Astrocyte (in vitro differentiated cells and primary cell): ENCODE measurements at regions not wholly inside any gene's neighbourhood (a gene's known extent, or its start where the extent isn't known, plus 50 kb on each side); places are given as distances from the start of the nearest gene placed in this dataset.

ENCODE experiments used
- DNase-seq: peaks from one replicate; pipeline ENCODE4 v3.0.0-alpha.2; 2010; ENCODE audit warnings: low read depth
- FAIRE-seq: peaks from 2 replicates; lab custom pipeline; 2011; peaks lifted over from hg19 to GRCh38; lab: Jason Lieb, UNC
- H2AFZ ChIP-seq: 2 replicates; pipeline ENCODE4 v1.6.0; 2012; ENCODE audit warnings: low read depth, low read length, inconsistent platforms
- H3K27ac ChIP-seq: 2 replicates; pipeline ENCODE4 v1.5.1; 2011; ENCODE audit warnings: low read depth, low read length, inconsistent platforms
- H3K27me3 ChIP-seq: 2 replicates; pipeline ENCODE4 v1.6.0; 2011; ENCODE audit warnings: low read length, inconsistent platforms; ENCODE audit not compliant: insufficient read depth
- H3K36me3 ChIP-seq: 2 replicates; pipeline ENCODE4 v1.5.1; 2011; ENCODE audit warnings: low read length, inconsistent platforms; ENCODE audit not compliant: insufficient read depth
- H3K4me1 ChIP-seq: 2 replicates; pipeline ENCODE4 v1.5.1; 2011; ENCODE audit warnings: low read length, inconsistent platforms; ENCODE audit not compliant: insufficient read depth
- H3K4me2 ChIP-seq: 2 replicates; pipeline ENCODE4 v1.6.0; 2012; ENCODE audit warnings: low read length, inconsistent platforms
- H3K4me3 ChIP-seq: 2 replicates; pipeline ENCODE4 v1.5.1; 2011; ENCODE audit warnings: low read depth, mild to moderate bottlenecking, low read length, inconsistent platforms; ENCODE audit not compliant: insufficient read depth
- H3K79me2 ChIP-seq: 2 replicates; pipeline ENCODE4 v1.6.0; 2012; ENCODE audit warnings: mild to moderate bottlenecking, low read length, inconsistent platforms; ENCODE audit not compliant: insufficient read depth
- H3K9ac ChIP-seq: 2 replicates; pipeline ENCODE4 v1.6.0; 2012; ENCODE audit warnings: mild to moderate bottlenecking, low read length, inconsistent platforms
- H3K9me3 ChIP-seq: 2 replicates; pipeline ENCODE4 v1.5.1; 2012; ENCODE audit warnings: low read depth, mild to moderate bottlenecking, low read length, inconsistent platforms; ENCODE audit not compliant: insufficient read depth
- H4K20me1 ChIP-seq: 2 replicates; pipeline ENCODE4 v1.6.0; 2012; ENCODE audit warnings: low read length, inconsistent platforms; ENCODE audit not compliant: insufficient read depth
- H3K27ac Mint-ChIP-seq: one replicate; pipeline ENCODE4 v1.8.0; 2021; ENCODE audit warnings: mild to moderate bottlenecking, mixed read lengths; ENCODE audit not compliant: unreplicated experiment
- H3K27me3 Mint-ChIP-seq: one replicate; pipeline ENCODE4 v1.8.0; 2021; ENCODE audit warnings: low read depth, mixed read lengths; ENCODE audit not compliant: unreplicated experiment
- H3K36me3 Mint-ChIP-seq: one replicate; pipeline ENCODE4 v1.8.0; 2021; ENCODE audit warnings: low read depth, mixed read lengths; ENCODE audit not compliant: unreplicated experiment
- H3K4me1 Mint-ChIP-seq: one replicate; pipeline ENCODE4 v1.8.0; 2021; ENCODE audit warnings: low read depth, mixed read lengths; ENCODE audit not compliant: unreplicated experiment
- H3K4me3 Mint-ChIP-seq: one replicate; pipeline ENCODE4 v1.8.0; 2021; ENCODE audit warnings: mild to moderate bottlenecking, moderate library complexity, mixed read lengths; ENCODE audit not compliant: unreplicated experiment
- H3K9me3 Mint-ChIP-seq: one replicate; pipeline ENCODE4 v1.8.0; 2021; ENCODE audit warnings: mild to moderate bottlenecking, mixed read lengths; ENCODE audit not compliant: unreplicated experiment
- EZH2 ChIP-seq: IDR thresholded peaks from 2 replicates; pipeline ENCODE4 v1.6.1; 2012; ENCODE audit warnings: mild to moderate bottlenecking, low read length, inconsistent platforms; ENCODE audit not compliant: insufficient read depth
- TF ChIP-seq, protein P1 (sequence below): IDR thresholded peaks from 2 replicates; pipeline ENCODE4 v1.5.1; 2011; ENCODE audit warnings: low read depth, mild to moderate bottlenecking, inconsistent platforms, low read length, moderate library complexity; ENCODE audit not compliant: insufficient read depth

DNA sequence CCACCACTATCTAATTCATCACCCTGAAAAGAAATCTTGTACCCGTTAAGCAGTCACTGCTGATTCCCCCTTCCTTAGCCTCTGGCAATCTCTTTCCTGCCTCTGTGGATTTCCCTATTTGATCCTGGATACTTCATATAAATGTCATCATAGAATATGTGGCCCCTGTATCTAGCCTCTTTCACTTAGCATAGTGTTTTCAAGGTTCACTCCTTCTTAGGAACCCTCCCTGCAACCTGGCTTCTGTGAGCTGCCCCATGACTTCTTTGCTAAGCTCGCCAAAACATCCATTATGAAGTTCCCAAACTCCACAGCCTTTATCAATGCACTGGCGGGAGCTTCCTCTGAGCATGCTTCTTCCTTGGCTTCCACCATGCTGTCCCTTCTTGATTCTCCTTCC lies 70.8 kb upstream of the PDZD8 start:
- peaks cover 18% of the 10 kb centered on the region for H3K27me3 Mint-ChIP-seq
- H3K27ac ChIP-seq = no peak overlapping the region

DNA sequence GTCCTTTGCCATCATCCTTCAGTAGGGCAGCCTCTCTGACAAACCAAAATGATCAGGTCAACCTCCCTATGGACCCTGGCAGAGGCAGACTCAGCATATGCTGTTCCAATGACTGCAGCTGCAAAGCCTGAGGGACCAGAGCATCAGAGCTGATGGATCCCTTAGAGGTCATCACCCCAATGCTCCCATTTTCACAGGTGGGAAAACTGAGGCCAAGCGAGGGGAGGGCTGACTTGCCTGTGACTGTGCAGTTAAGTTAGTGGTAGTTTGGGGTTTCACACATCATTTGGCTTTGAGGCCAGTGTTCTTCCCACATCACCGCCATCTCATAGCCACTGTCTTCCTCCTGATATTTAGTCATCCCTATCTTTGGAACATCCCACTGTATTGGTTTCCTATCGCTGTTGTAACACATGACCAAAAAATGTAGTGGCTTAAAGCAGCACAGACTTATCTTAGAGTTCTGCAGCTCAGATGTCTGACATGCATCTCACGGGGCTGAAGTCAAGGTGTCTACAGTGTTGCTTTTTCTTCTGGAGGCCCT lies 69.3 kb upstream of the PDZD8 start:
- H3K36me3 ChIP-seq = no peaks in the 10 kb centered on the region
- no peaks in the 10 kb centered on the region for H3K79me2 ChIP-seq
- no peaks in the 10 kb centered on the region for H4K20me1 ChIP-seq
- H3K4me2 ChIP-seq = no peak overlapping the region
- no peaks in the 10 kb centered on the region for H3K9me3 ChIP-seq
- H3K4me3 Mint-ChIP-seq = no peak overlapping the region
- no peak for TF ChIP-seq EZH2
- TF ChIP-seq, protein P1, sequence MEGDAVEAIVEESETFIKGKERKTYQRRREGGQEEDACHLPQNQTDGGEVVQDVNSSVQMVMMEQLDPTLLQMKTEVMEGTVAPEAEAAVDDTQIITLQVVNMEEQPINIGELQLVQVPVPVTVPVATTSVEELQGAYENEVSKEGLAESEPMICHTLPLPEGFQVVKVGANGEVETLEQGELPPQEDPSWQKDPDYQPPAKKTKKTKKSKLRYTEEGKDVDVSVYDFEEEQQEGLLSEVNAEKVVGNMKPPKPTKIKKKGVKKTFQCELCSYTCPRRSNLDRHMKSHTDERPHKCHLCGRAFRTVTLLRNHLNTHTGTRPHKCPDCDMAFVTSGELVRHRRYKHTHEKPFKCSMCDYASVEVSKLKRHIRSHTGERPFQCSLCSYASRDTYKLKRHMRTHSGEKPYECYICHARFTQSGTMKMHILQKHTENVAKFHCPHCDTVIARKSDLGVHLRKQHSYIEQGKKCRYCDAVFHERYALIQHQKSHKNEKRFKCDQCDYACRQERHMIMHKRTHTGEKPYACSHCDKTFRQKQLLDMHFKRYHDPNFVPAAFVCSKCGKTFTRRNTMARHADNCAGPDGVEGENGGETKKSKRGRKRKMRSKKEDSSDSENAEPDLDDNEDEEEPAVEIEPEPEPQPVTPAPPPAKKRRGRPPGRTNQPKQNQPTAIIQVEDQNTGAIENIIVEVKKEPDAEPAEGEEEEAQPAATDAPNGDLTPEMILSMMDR = no peak
- H3K27me3 Mint-ChIP-seq = peaks cover 20% of the 10 kb centered on the region
- H3K4me1 Mint-ChIP-seq = peaks cover 5% of the 10 kb centered on the region
- no peaks in the 10 kb centered on the region for H3K27me3 ChIP-seq
- peaks cover 11% of the 10 kb centered on the region for H3K9me3 Mint-ChIP-seq
- no peak for FAIRE-seq
- no peak overlapping the region for H3K27ac Mint-ChIP-seq
- H2AFZ ChIP-seq = no peak overlapping the region
- no peak overlapping the region for H3K4me3 ChIP-seq
- H3K9ac ChIP-seq = no peak overlapping the region
- peaks cover 13% of the 10 kb centered on the region for H3K4me1 ChIP-seq
- peaks cover 2% of the 10 kb centered on the region for H3K36me3 Mint-ChIP-seq
- DNase-seq = peak; percentile 17
- H3K27ac ChIP-seq = no peak overlapping the region

More for the DNA sequence above, 70.8 kb upstream of the PDZD8 start:
- Histone ChIP-seq H3K27me3 (no peaks in the 10 kb centered on the region), H3K79me2 (no peaks in the 10 kb centered on the region), H2AFZ (no peak overlapping the region), H3K9ac (no peak overlapping the region), H3K4me3 (no peak overlapping the region), H3K4me1 (peaks cover 13% of the 10 kb centered on the region), H3K36me3 (no peaks in the 10 kb centered on the region), H4K20me1 (no peaks in the 10 kb centered on the region), H3K9me3 (no peaks in the 10 kb centered on the region), H3K4me2 (no peak overlapping the region)
- no peak overlapping the region for H3K4me3 Mint-ChIP-seq
- peaks cover 5% of the 10 kb centered on the region for H3K4me1 Mint-ChIP-seq
- H3K36me3 Mint-ChIP-seq = peaks cover 2% of the 10 kb centered on the region
- TF ChIP-seq, protein P1 = no peak
- no peak for TF ChIP-seq EZH2
- no peak overlapping the region for H3K27ac Mint-ChIP-seq
- no peak for FAIRE-seq
- peaks cover 11% of the 10 kb centered on the region for H3K9me3 Mint-ChIP-seq
- DNase-seq = no peak

DNA sequence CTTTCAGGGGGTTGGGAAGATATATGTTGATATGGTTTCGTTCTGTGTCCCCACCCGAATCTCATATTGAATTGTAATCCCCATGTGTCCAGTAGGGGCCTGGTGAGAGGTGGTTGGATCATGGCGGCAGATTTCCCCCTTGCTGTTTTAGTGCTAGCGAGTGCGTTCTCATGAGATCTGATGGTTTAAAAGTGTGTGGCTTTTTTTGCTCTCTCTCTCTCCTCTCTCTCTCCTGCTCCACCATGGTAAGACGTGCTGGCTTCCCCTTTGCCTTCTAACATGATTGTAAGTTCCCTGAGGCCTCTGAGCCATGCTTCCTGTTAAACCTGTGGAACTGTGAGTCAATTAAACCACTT lies 68.4 kb upstream of the PDZD8 start:
- Mint-ChIP-seq H3K27ac (no peak overlapping the region), H3K4me1 (peaks cover 12% of the 10 kb centered on the region), H3K9me3 (peaks cover 12% of the 10 kb centered on the region), H3K4me3 (no peak overlapping the region), H3K27me3 (peaks cover 19% of the 10 kb centered on the region), H3K36me3 (peaks cover 1% of the 10 kb centered on the region)
- Histone ChIP-seq H3K36me3 (no peaks in the 10 kb centered on the region), H3K4me1 (peaks cover 13% of the 10 kb centered on the region), H3K4me2 (no peak overlapping the region), H3K9me3 (no peaks in the 10 kb centered on the region), H3K27ac (no peak overlapping the region), H3K9ac (no peak overlapping the region), H3K4me3 (no peak overlapping the region), H3K27me3 (no peaks in the 10 kb centered on the region), H2AFZ (no peak overlapping the region), H4K20me1 (no peaks in the 10 kb centered on the region), H3K79me2 (no peaks in the 10 kb centered on the region)
- DNase-seq = no peak
- TF ChIP-seq, protein P1 = no peak
- no peak for TF ChIP-seq EZH2
- FAIRE-seq = no peak
